PC-9 (cell line): ENCODE measurements at regions not wholly inside any gene's neighbourhood (a gene's known extent, or its start where the extent isn't known, plus 50 kb on each side); places are given as distances from the start of the nearest gene placed in this dataset.

Experiments used
- CTCF ChIP-seq: fragments of 200-600 bp; sonication (generic); conservative IDR thresholded peaks from 2 replicates; pipeline ENCODE4 v1.6.1; 2017; ENCODE audit warnings: mixed run types, antibody characterized with exemption, mild to moderate bottlenecking, moderate library complexity
- EZH2 ChIP-seq: fragments of 200-600 bp; sonication (generic); IDR thresholded peaks from 2 replicates; pipeline ENCODE4 v1.8.0; 2017; ENCODE audit warnings: antibody characterized with exemption, low read depth

GRCh38 chr1:90810681-90811080 is 93.6 kb upstream of the BARHL2 start:
- TF ChIP-seq CTCF (no peak), EZH2 (no peak)
